ENCODE measurements at regions not wholly inside any gene's neighbourhood (a gene's known extent, or its start where the extent isn't known, plus 50 kb on each side); places are given as distances from the start of the nearest gene placed in this dataset.

GRCh38 chr11:82560836-82561235, 172.8 kb downstream of the FAM181B start:
- TF ChIP-seq CTCF (IDR thresholded peaks at IDR 0.05) (no peak), POLR2A (IDR thresholded peaks at IDR 0.05) (no peak), POLR2AphosphoS5 (IDR thresholded peaks at IDR 0.05) (no peak)

All from sigmoid colon (tissue), 4 donors.